ENCODE measurements at regions not wholly inside any gene's neighbourhood (a gene's known extent, or its start where the extent isn't known, plus 50 kb on each side); places are given as distances from the start of the nearest gene placed in this dataset.

DNA sequence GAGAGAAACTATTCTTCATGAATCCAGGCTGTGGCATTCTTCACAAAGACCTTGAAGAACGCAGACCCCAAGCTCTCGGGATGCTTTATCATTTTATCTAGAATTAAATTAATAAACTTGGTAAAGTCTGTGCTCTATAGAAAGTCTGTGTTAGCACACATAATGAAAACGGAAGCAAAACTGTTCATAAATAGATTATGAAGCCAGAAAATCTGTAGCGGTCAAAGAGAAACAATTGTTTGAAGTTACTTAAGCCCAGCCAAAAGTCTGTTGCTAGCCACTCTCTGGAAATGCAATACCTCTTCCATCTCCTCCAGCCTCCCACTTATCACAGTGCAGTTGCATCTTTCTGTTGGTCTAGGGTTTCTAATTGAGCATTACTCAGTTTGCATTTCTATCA, 375.9 kb downstream of the KIF4B start:
- TF ChIP-seq REST (IDR thresholded peaks at IDR 0.05; ENCODE audit: insufficient read depth in 1 of 2, low read depth in 2 of 2, low read length in 1 of 2) (no peak), CTCF (IDR thresholded peaks at IDR 0.05) (no peak), TCF7L2 (IDR thresholded peaks at IDR 0.05; ENCODE audit: low read depth, low read length) (no peak)
